Naive thymus-derived CD8-positive, alpha-beta T cell (primary cell): ENCODE measurements at regions not wholly inside any gene's neighbourhood (a gene's known extent, or its start where the extent isn't known, plus 50 kb on each side); places are given as distances from the start of the nearest gene placed in this dataset.
"Not testable (repeated sequence)": the region's sequence is repeated elsewhere in the genome, so short reads cannot be mapped to it uniquely, and the experiment has no call there.

Experiments
- ATAC-seq, 2 donors: fragments of 150-1000 bp; cut with Tn5 transposase in 1 of 2; sonication (Bioruptor Pico), chemical (Tn5 transposase) in 1 of 2; 1 replicate in 1 of 2; 2 replicates in 1 of 2; pipeline ENCODE4 v1.10.0; 2021; ENCODE audit warnings: mild to moderate bottlenecking in 2 of 2, moderate library complexity in 2 of 2
- POLR2A ChIA-PET: fragments of 350-600 bp; sonication (Branson Sonifier 250); formaldehyde crosslinking; loops from one replicate; lab custom pipeline; 2021; ENCODE audit warnings: antibody characterized with exemption; lab: Charles Lee
- DNase-seq, 10 donors: peaks; one replicate each; pipeline versions ENCODE4 v3.0.0 to v3.0.0-alpha.2; 2020 to 2022
- H3K27ac Mint-ChIP-seq, 10 donors: one replicate each; pipeline ENCODE4 v1.8.0; 2020 to 2022; ENCODE audit warnings: mild to moderate bottlenecking in 10 of 10, mixed read lengths in 10 of 10, moderate library complexity in 4 of 10, inconsistent platforms in 1 of 10
- H3K27me3 Mint-ChIP-seq, 5 donors: one replicate each; pipeline ENCODE4 v1.8.0; 2021 to 2022; ENCODE audit warnings: mixed read lengths in 5 of 5
- H3K36me3 Mint-ChIP-seq, 3 donors: one replicate each; pipeline ENCODE4 v1.8.0; 2020 to 2022; ENCODE audit warnings: mixed read lengths in 3 of 3, mild to moderate bottlenecking in 2 of 3, inconsistent platforms in 1 of 3
- H3K4me1 Mint-ChIP-seq, 4 donors: one replicate each; pipeline ENCODE4 v1.8.0; 2021 to 2022; ENCODE audit warnings: mixed read lengths in 4 of 4
- H3K4me3 Mint-ChIP-seq, 10 donors: one replicate each; pipeline ENCODE4 v1.8.0; 2020 to 2022; ENCODE audit warnings: mild to moderate bottlenecking in 10 of 10, mixed read lengths in 10 of 10, moderate library complexity in 6 of 10, inconsistent platforms in 1 of 10
- H3K9me3 Mint-ChIP-seq, 9 donors: one replicate each; pipeline ENCODE4 v1.8.0; 2020 to 2022; ENCODE audit warnings: mixed read lengths in 9 of 9, mild to moderate bottlenecking in 3 of 9, inconsistent platforms in 1 of 9, moderate library complexity in 1 of 9

DNA sequence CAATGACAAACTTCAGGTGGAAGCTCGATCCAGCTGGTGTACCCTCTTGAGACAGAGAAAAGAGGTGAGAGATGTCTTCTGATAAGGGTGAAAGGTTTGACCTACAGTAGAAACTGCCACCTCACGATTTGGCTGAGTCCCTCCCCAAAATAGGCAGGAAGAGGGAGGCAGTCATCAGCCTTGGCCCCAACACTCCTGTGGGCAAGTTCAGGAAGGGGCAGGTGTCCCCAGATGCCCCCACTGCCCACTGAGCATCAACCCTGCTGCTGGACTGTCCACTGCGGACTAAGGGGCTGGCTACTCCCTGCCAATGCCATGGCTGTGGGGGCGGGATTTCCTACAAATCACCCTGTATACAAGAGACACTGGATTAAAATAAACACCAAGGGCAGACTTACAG, 441.4 kb downstream of the BUD13 start:
- H3K27me3 Mint-ChIP-seq, result peaks cover 3 to 32% (median 19%) of the 10 kb centered on the region in 5 donors
- DNase-seq (no peak), ATAC-seq (no peak)
- peaks cover 0 to 5% (median 2%) of the 10 kb centered on the region in 9 donors for H3K9me3 Mint-ChIP-seq
- no peak overlapping the region for H3K27ac Mint-ChIP-seq
- H3K36me3 Mint-ChIP-seq, result no peaks in the 10 kb centered on the region
- no peaks in the 10 kb centered on the region for H3K4me1 Mint-ChIP-seq
- no peak overlapping the region for H3K4me3 Mint-ChIP-seq
- POLR2A ChIA-PET, result no interaction called here

DNA sequence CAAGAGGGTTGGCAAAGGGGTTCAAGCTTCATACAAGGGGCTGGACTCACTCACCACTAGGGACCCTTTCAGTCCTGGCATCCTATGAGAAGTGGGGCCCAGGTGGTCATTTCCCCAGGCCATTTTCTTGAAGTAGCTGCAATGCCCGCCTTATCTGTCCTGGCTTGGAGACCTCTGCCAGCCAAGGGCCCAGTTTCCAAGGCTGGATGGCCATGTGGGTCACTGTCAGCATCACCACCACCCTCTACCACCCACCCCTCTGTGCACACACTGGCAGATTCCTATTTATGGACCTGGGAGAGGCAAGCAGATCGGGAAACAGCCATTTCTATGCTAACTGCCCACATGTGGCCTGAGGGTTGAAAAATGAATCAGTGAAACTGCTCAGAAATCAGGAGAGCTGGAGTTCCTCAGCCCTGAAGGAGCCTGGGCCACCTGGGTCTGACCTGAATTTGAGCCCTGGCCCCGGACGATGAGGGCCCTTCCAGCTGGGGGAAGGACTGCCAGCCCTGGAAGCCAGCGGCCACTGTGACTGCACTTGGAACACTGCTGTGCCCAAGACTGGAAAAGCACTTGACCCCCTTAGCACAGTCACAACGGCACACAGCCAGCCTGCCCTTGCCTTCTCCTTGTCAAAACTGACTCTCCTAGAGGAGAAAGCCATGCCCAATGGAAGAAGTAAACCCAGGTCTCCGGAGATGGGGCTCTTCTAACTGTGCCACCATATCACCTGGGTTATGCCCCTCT, 442.2 kb downstream of the BUD13 start:
- ATAC-seq (no peak), DNase-seq (no peak)
- Mint-ChIP-seq H3K9me3 (peaks cover 0 to 4% (median 0%) of the 10 kb centered on the region in 9 donors), H3K4me1 (no peaks in the 10 kb centered on the region), H3K36me3 (no peaks in the 10 kb centered on the region), H3K4me3 (no peak overlapping the region), H3K27ac (no peak overlapping the region), H3K27me3 (peaks cover 3 to 31% (median 18%) of the 10 kb centered on the region in 5 donors)
- POLR2A ChIA-PET, result no interaction called here

DNA sequence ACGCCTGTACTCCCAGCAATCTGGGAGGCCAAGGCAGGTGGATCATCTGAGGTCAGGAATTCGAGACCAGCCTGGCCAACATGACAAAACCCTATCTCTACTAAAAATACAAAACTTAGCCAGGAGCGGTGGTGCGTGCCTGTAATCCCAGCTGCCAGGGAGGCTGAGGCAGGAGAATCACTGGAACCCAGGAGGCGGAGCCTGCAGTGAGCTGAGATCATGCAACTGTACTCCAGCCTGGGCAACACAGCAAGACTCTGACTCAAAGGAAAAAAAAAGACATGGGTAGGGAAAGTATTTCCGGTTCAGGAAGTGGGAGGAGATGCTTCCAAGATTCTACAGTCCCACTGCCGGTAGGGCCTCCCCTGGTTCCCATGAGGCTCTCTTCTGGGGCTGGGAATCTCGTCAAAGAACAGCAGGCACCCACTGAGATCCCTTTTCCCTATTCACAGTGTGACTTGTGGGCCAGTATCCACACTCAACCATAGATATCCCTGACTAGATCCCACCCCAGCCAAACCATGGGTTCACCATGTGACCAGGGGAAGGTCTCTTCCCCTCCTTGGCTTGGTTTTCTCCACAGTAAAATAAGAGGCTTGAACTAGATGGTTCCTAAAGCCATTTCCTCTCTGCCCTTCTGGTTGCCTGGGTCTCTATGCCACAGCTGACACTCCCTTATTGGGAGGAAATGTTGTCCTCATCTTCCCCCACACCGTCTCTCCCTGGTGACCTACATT, 443.3 kb downstream of the BUD13 start:
- no peak for ATAC-seq

DNA sequence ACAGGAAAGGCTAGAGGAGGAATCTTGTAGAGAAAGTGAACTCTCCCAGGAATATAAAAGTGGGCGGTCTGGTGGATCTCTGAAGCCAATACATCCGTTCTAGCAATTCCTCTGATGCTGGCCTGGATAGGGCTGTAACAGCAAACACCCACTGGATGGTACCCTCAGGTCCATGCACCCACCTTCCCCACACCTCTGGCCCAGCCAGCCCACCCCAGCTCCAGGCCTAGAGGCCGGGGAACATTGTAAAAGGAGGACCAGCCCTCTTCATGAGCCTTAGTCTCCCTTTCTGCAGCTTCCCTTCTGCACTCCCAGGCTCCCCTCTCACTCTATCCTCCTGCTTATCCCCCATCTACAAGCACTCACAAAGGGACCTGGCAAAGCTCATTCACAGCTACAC, 443.9 kb downstream of the BUD13 start:
- no peak for ATAC-seq
- Mint-ChIP-seq H3K4me1 (no peaks in the 10 kb centered on the region), H3K36me3 (no peaks in the 10 kb centered on the region), H3K27me3 (peaks cover 3 to 29% (median 18%) of the 10 kb centered on the region in 5 donors), H3K9me3 (peaks cover 0 to 4% (median 0%) of the 10 kb centered on the region in 9 donors), H3K27ac (no peak overlapping the region), H3K4me3 (no peak overlapping the region)
- no peak for DNase-seq
- POLR2A ChIA-PET, result no interaction called here

More for the DNA sequence above, 443.3 kb downstream of the BUD13 start:
- H3K9me3 Mint-ChIP-seq, result peaks cover 0 to 4% (median 0%) of the 10 kb centered on the region in 9 donors
- no peak for DNase-seq
- H3K27ac Mint-ChIP-seq, result no peak overlapping the region
- H3K4me1 Mint-ChIP-seq, result no peaks in the 10 kb centered on the region
- POLR2A ChIA-PET, result no interaction called here
- peaks cover 3 to 31% (median 18%) of the 10 kb centered on the region in 5 donors for H3K27me3 Mint-ChIP-seq
- H3K36me3 Mint-ChIP-seq, result no peaks in the 10 kb centered on the region
- H3K4me3 Mint-ChIP-seq, result no peak overlapping the region

DNA sequence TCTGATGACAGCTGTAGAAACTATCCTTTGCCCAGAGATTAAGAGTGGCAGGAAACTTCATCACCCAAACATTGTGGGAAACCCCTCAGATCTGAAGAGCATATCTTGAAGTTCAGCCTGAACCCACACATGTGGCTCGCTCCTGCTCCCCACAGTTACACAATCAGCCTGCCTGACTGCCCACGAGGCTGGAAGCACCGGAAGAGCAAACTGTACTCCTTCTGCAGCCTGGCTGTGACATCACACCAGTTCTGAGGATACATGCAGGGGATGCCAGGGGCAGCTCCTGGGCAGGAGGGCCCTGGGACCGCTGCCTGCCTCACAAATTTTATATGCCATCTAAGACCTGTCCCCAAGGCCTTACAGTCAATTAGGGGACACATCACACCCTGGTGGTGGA, 444.4 kb downstream of the BUD13 start:
- no peak overlapping the region for H3K4me3 Mint-ChIP-seq
- H3K9me3 Mint-ChIP-seq, result peaks cover 0 to 4% (median 0%) of the 10 kb centered on the region in 9 donors
- no peak for ATAC-seq
- no peak overlapping the region for H3K27ac Mint-ChIP-seq
- H3K4me1 Mint-ChIP-seq, result no peaks in the 10 kb centered on the region
- POLR2A ChIA-PET, result no interaction called here
- no peaks in the 10 kb centered on the region for H3K36me3 Mint-ChIP-seq
- DNase-seq, result no peak
- peaks cover 3 to 26% (median 18%) of the 10 kb centered on the region in 5 donors for H3K27me3 Mint-ChIP-seq

DNA sequence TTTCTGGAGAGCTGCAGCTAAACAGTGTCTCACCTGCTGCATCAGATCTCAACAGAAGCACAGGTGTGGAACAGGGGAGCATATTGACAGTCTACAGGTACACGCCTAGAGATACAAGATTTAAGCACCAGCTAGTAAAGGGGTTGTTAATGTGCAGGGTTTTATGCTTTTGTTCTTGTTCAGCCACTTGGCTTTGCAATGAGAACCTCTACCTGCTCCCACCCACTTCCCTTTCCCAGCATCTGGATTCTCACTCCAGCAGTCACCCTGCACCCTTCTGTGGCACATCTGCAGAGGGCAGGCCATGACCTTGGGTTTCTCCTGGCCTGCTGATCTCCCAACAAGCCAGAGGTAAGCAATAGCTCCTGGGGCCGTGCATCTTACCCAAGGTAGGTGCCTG, 446.6 kb downstream of the BUD13 start:
- no peak overlapping the region for H3K27ac Mint-ChIP-seq
- H3K36me3 Mint-ChIP-seq, result no peaks in the 10 kb centered on the region
- no peaks in the 10 kb centered on the region for H3K4me1 Mint-ChIP-seq
- POLR2A ChIA-PET, result no interaction called here
- H3K9me3 Mint-ChIP-seq, result peaks cover 0 to 7% (median under 1%) of the 10 kb centered on the region in 9 donors
- H3K4me3 Mint-ChIP-seq, result no peak overlapping the region
- H3K27me3 Mint-ChIP-seq, result peaks cover 3 to 26% (median 16%) of the 10 kb centered on the region in 5 donors
- ATAC-seq (no peak), DNase-seq (no peak)

DNA sequence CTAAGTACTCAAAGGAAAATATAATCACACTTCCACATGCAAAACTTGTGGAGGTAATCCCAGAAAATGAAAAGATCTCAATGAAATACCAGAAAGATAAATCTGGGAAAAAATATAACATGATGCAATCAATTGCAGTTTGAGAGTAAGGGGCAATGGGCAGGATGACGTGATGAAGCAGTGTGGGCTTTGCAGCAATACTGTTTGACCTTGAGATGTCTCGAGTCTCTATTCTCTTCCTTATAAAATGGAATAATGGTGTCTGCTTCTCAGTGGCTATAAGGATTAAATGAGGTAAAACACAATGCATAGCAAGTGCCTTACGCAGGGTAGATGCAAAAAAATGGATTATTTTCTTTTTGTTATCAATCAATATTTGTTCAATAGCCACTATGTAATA, 447.5 kb downstream of the BUD13 start:
- Mint-ChIP-seq H3K4me1 (no peaks in the 10 kb centered on the region), H3K36me3 (no peaks in the 10 kb centered on the region), H3K27me3 (peaks cover 3 to 26% (median 16%) of the 10 kb centered on the region in 5 donors), H3K4me3 (no peak overlapping the region), H3K9me3 (peaks cover 0 to 8% (median 6%) of the 10 kb centered on the region in 9 donors), H3K27ac (no peak overlapping the region)
- DNase-seq (no peak), ATAC-seq (no peak)
- POLR2A ChIA-PET, result no interaction called here

DNA sequence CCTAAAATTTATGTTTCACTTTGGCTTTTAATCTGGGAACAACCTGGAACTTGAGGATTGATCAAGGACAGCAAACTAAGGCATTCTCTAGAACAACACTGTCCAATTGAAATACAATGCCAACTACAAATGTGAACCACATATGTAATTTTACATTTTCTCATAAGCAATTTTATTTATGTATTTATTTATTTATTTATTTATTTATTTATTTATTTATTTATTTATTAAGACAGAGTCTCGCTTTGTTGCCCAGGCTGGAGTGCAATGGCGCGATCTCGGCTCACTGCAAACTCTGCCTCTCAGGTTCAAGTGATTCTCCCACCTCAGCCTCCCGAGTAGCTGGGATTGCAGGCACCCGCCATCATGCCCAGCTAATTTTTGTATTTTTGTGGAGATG, 448.7 kb downstream of the BUD13 start:
- ATAC-seq, POLR2A ChIA-PET, H3K36me3 Mint-ChIP-seq, H3K4me3 Mint-ChIP-seq, H3K4me1 Mint-ChIP-seq, DNase-seq, H3K27ac Mint-ChIP-seq, H3K9me3 Mint-ChIP-seq: not testable (repeated sequence)
- H3K27me3 Mint-ChIP-seq, result peaks cover 3 to 18% (median 8%) of the 10 kb centered on the region in 5 donors

DNA sequence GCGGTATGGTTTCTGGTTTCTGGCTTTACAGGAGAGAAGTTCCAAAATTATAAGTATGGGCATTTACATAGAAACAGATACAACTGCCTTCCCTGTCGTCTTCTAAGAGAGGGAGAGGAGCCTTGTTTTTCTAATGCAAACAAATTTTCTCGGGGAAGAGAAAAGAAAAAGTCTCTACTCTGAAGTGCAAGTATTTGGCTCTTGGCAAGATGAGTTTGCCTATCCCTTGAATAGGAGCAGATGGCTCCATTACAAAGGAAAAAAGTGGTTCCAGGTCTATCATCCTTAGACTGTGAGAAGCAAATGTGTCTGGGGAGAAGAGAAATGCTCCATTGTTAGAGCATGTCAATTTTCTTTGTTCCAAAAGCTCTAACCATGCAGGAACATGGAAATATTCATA, 455.6 kb downstream of the BUD13 start:
- POLR2A ChIA-PET, result no interaction called here
- peaks cover 2 to 14% (median 10%) of the 10 kb centered on the region in 9 donors for H3K9me3 Mint-ChIP-seq
- H3K27me3 Mint-ChIP-seq, result peaks cover 4 to 30% (median 20%) of the 10 kb centered on the region in 5 donors
- H3K36me3 Mint-ChIP-seq, result no peaks in the 10 kb centered on the region
- H3K4me3 Mint-ChIP-seq, result no peak overlapping the region
- ATAC-seq (no peak), DNase-seq (no peak)
- no peaks in the 10 kb centered on the region for H3K4me1 Mint-ChIP-seq
- H3K27ac Mint-ChIP-seq, result no peak overlapping the region

DNA sequence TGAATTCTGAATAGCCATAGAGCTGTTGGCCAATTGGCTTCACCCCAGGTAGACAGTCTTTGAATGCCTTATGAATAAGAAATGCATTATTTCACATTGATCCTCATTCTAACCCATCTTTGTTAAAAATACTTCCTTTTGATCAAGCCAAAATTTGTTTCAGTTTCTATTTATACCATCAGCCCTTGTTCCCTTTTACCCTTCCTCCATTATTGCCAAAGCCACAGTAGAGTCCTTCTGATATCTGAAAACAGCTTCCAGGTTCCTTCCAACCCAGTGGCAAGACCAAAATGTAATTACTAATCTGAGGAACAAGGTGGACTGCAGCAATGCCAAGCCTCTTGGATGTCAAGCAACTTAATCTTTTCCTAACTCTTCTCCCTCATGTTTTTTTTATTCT, 458.8 kb downstream of the BUD13 start:
- ATAC-seq (no peak), DNase-seq (no peak)
- H3K9me3 Mint-ChIP-seq, result peaks cover 0 to 20% (median 4%) of the 10 kb centered on the region in 9 donors
- H3K36me3 Mint-ChIP-seq, result no peaks in the 10 kb centered on the region
- H3K27ac Mint-ChIP-seq, result no peak overlapping the region
- no peak overlapping the region for H3K4me3 Mint-ChIP-seq
- H3K27me3 Mint-ChIP-seq, result peaks cover 17 to 50% (median 27%) of the 10 kb centered on the region in 5 donors
- POLR2A ChIA-PET, result no interaction called here
- H3K4me1 Mint-ChIP-seq, result no peaks in the 10 kb centered on the region

DNA sequence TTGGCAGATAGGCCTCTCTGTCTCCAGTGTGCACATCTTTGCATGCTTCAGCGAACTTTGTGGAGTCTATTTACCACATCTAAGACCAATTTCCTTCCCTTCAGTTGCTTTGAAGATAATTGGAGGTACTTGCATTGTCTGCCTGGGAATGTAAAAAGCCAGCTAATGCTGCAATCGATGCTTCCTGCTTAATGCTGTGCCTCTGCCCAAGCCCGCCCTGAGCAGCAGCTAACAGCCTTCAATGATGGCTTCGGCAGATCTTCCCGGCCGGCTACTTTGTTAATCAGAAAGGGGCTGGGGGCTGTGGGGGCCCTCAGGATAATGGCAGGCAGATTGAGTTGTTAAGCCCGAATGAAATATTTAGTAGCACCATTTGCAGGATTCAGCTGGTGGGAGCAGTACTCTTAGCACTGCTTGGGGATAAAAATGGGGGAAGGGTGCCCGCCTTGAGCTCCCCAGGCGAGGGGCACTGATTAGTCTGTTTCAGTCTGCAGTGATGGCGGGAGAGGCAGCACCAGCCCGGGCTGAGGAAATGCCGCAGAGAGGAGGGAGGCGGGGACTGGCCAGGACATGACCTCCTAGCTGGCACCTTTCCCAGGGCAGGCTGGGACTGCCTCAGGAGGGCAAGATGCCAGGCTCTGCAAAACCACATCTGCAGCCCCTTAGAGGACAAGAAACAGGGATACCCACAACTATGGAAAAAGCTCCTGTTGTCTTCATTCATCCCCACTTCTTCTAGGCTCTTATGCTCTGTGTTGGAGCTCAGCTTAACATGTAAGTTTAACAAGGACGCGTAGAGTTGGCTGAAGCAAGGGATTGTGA, 460.0 kb downstream of the BUD13 start:
- Mint-ChIP-seq H3K9me3 (peaks cover 0 to 12% (median 4%) of the 10 kb centered on the region in 9 donors), H3K27me3 (peaks cover 17 to 50% (median 27%) of the 10 kb centered on the region in 5 donors), H3K4me3 (no peak overlapping the region), H3K4me1 (no peaks in the 10 kb centered on the region), H3K36me3 (no peaks in the 10 kb centered on the region), H3K27ac (no peak overlapping the region)
- POLR2A ChIA-PET, result no interaction called here
- no peak for ATAC-seq
- no peak for DNase-seq

DNA sequence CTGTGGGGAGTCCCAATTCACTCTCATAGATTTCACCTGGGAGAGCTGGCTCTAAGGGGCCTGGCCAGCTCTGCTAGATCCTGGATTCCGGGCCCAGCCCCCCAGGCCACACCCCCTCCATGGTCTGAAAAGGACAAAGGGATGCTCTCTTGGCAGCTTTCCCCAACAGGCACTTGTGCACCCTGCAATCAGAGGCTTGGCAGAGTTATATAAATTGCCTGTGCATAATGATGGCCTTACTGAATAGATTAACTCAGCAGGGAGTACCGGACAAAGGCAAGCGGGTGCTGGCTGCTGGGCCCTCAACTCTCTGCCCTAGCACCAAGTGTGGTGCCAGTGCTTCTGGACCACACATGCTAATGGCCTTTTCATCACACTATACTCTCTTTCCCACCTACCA, 461.6 kb downstream of the BUD13 start:
- DNase-seq (no peak), ATAC-seq (no peak)
- H3K4me3 Mint-ChIP-seq, result no peak overlapping the region
- peaks cover 0 to 19% (median 2%) of the 10 kb centered on the region in 9 donors for H3K9me3 Mint-ChIP-seq
- no peaks in the 10 kb centered on the region for H3K36me3 Mint-ChIP-seq
- peaks cover 21 to 59% (median 29%) of the 10 kb centered on the region in 5 donors for H3K27me3 Mint-ChIP-seq
- H3K27ac Mint-ChIP-seq, result no peak overlapping the region
- H3K4me1 Mint-ChIP-seq, result no peaks in the 10 kb centered on the region
- POLR2A ChIA-PET, result no interaction called here
